ENCODE measurements at regions not wholly inside any gene's neighbourhood (a gene's known extent, or its start where the extent isn't known, plus 50 kb on each side); places are given as distances from the start of the nearest gene placed in this dataset.

DNA sequence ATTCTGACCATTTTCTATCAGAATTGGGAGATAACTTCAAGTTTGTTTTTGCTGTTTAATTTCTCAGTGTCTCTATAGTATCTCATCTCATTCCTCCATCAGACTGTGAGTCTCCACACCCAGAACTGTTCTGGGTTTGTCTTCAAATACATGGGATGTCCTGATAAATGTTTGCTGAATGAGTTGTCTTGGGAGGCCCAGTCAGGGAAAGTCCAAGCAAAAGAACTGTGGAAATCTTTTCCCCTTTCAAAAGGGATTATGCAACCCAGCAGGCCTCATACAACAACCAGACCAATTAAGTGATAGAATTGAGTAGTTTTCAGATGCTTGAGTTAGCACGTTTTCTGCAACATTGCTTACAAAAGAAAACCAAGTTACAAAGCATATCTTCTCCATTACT is 324.4 kb downstream of the BRINP1 start:
- DNase-seq, result no peak
- H3K27me3 Mint-ChIP-seq, result no peaks in the 10 kb centered on the region

GRCh38 chr9:119047513-119048307 is 321.5 kb downstream of the BRINP1 start:
- Mint-ChIP-seq H3K4me3 (no peak overlapping the region), H3K27me3 (no peaks in the 10 kb centered on the region), H3K27ac (no peak overlapping the region), H3K9me3 (peaks cover 0 to 8% (median 6%) of the 10 kb centered on the region in 3 donors), H3K4me1 (no peaks in the 10 kb centered on the region), H3K36me3 (no peaks in the 10 kb centered on the region)
- H3K9me3 ChIP-seq, result no peaks in the 10 kb centered on the region
- no peaks in the 10 kb centered on the region for H3K27me3 ChIP-seq (replicated peaks in 1 of 2; ENCODE audit: control insufficient read depth in 2 of 2, extremely low read depth in 1 of 2, insufficient read depth in 2 of 2, low read length in 1 of 2)
- CTCF ChIA-PET, result no interaction called here
- POLR2A ChIA-PET, result no interaction called here
- H3K4me1 ChIP-seq (ENCODE audit: control insufficient read depth in 1 of 2, extremely low read depth in 1 of 2, insufficient read depth in 2 of 2, low read length in 2 of 2), result no peaks in the 10 kb centered on the region
- no peak overlapping the region for H3K27ac ChIP-seq (ENCODE audit: low read length)
- no peak overlapping the region for H3K4me3 ChIP-seq (ENCODE audit: control insufficient read depth in 1 of 2, extremely low read depth in 1 of 2, low read length in 1 of 2)
- ATAC-seq (replicated peaks in 1 of 4) (no peak), DNase-seq (no peak)
- WGBS (ENCODE audit: insufficient coverage), result no CpG with 5 or more reads among the region's 4 CpGs
- no peaks in the 10 kb centered on the region for H3K36me3 ChIP-seq (ENCODE audit: control insufficient read depth in 2 of 2, extremely low read depth in 1 of 2, insufficient read depth in 1 of 2, low read length in 1 of 2)

More for the DNA sequence above, 324.4 kb downstream of the BRINP1 start:
- CTCF ChIA-PET, result no interaction called here
- Histone ChIP-seq H3K9me3 (no peaks in the 10 kb centered on the region), H3K27ac (ENCODE audit: low read length) (no peak overlapping the region), H3K27me3 (replicated peaks in 1 of 2; ENCODE audit: control insufficient read depth in 2 of 2, extremely low read depth in 1 of 2, insufficient read depth in 2 of 2, low read length in 1 of 2) (peaks cover 0 to 2% of the 10 kb centered on the region in 2 experiments), H3K36me3 (ENCODE audit: control insufficient read depth in 2 of 2, extremely low read depth in 1 of 2, insufficient read depth in 1 of 2, low read length in 1 of 2) (no peaks in the 10 kb centered on the region), H3K4me1 (ENCODE audit: control insufficient read depth in 1 of 2, extremely low read depth in 1 of 2, insufficient read depth in 2 of 2, low read length in 2 of 2) (no peaks in the 10 kb centered on the region), H3K4me3 (ENCODE audit: control insufficient read depth in 1 of 2, extremely low read depth in 1 of 2, low read length in 1 of 2) (no peak overlapping the region)
- no peak for ATAC-seq (replicated peaks in 1 of 4)
- peaks cover 0 to 4% (median 4%) of the 10 kb centered on the region in 3 donors for H3K9me3 Mint-ChIP-seq
- no peak overlapping the region for H3K27ac Mint-ChIP-seq
- no peaks in the 10 kb centered on the region for H3K4me1 Mint-ChIP-seq
- POLR2A ChIA-PET, result no interaction called here
- no CpG with 5 or more reads among the region's 1 CpG for WGBS (ENCODE audit: insufficient coverage)
- no peaks in the 10 kb centered on the region for H3K36me3 Mint-ChIP-seq
- H3K4me3 Mint-ChIP-seq, result no peak overlapping the region

DNA sequence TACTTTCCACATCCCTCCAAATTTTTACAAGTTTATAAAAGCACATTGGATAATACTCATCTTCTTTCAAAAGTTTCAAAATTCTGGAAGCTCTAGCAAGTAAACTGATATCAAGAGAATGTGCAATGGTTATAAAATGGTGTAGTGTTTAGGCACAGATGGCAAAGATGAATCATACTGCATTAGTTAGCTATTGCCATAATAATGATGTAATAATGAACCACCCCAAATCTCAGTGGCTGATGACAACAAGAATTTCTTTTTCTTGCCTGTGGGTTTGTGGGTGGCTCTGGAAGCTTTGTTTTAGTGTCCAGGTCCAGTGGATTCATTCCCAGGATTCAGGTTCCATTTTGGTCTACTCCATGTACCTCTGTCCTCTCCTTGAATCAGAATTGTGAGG is 319.0 kb downstream of the BRINP1 start:
- H3K4me3 Mint-ChIP-seq, result no peak overlapping the region
- no peak for DNase-seq
- peaks cover 0 to 9% (median 6%) of the 10 kb centered on the region in 3 donors for H3K9me3 Mint-ChIP-seq
- H3K27ac Mint-ChIP-seq, result no peak overlapping the region
- no peak for ATAC-seq (replicated peaks in 1 of 4)
- no peaks in the 10 kb centered on the region for H3K27me3 Mint-ChIP-seq
- Histone ChIP-seq H3K27me3 (replicated peaks in 1 of 2; ENCODE audit: control insufficient read depth in 2 of 2, extremely low read depth in 1 of 2, insufficient read depth in 2 of 2, low read length in 1 of 2) (no peaks in the 10 kb centered on the region), H3K4me3 (ENCODE audit: control insufficient read depth in 1 of 2, extremely low read depth in 1 of 2, low read length in 1 of 2) (no peak overlapping the region), H3K4me1 (ENCODE audit: control insufficient read depth in 1 of 2, extremely low read depth in 1 of 2, insufficient read depth in 2 of 2, low read length in 2 of 2) (no peaks in the 10 kb centered on the region), H3K36me3 (ENCODE audit: control insufficient read depth in 2 of 2, extremely low read depth in 1 of 2, insufficient read depth in 1 of 2, low read length in 1 of 2) (no peaks in the 10 kb centered on the region), H3K9me3 (no peaks in the 10 kb centered on the region), H3K27ac (ENCODE audit: low read length) (no peak overlapping the region)
- H3K4me1 Mint-ChIP-seq, result no peaks in the 10 kb centered on the region
- ChIA-PET CTCF (no interaction called here), POLR2A (no interaction called here)
- H3K36me3 Mint-ChIP-seq, result no peaks in the 10 kb centered on the region

DNA sequence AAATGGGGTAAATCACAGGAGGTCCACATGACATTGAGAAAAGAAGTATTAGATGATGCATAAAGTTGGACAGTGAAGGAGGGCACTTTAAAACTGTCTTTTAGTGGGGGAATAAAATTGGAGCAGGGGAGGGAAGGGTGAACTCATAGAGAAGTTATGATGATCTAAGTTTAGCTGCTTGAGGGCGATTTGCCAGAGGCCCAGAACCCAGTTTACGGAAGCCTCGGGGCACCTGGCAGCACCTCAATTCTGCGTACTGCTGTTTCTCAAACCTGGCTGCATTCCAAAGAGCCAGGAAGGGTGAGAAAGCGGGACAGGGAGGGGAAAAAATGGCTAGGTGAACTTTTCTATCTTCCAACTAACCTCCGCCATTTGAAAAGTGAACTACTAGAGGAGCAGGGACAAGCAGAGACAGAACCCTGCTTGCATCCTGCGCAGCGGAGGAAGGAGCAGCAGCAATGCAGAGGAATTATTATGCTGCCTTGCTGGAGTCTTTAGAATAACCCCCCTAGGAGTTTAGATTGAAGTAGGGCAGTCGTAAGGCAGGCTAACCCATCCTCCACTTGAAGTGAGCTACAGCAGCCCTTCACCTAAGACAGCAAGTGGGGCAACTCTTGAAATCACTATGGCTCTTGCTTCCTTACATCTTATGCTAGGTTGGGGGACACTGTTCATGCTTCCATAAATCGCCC is 316.8 kb downstream of the BRINP1 start:
- POLR2A ChIA-PET, result no interaction called here
- ATAC-seq (replicated peaks in 1 of 4) (no peak), DNase-seq (no peak)
- Mint-ChIP-seq H3K27ac (no peak overlapping the region), H3K4me1 (no peaks in the 10 kb centered on the region), H3K27me3 (no peaks in the 10 kb centered on the region), H3K9me3 (peaks cover 2 to 9% (median 9%) of the 10 kb centered on the region in 3 donors), H3K36me3 (no peaks in the 10 kb centered on the region), H3K4me3 (no peak overlapping the region)
- Histone ChIP-seq H3K9me3 (no peaks in the 10 kb centered on the region), H3K27me3 (replicated peaks in 1 of 2; ENCODE audit: control insufficient read depth in 2 of 2, extremely low read depth in 1 of 2, insufficient read depth in 2 of 2, low read length in 1 of 2) (no peaks in the 10 kb centered on the region), H3K36me3 (ENCODE audit: control insufficient read depth in 2 of 2, extremely low read depth in 1 of 2, insufficient read depth in 1 of 2, low read length in 1 of 2) (no peaks in the 10 kb centered on the region), H3K27ac (ENCODE audit: low read length) (no peak overlapping the region), H3K4me1 (ENCODE audit: control insufficient read depth in 1 of 2, extremely low read depth in 1 of 2, insufficient read depth in 2 of 2, low read length in 2 of 2) (no peaks in the 10 kb centered on the region), H3K4me3 (ENCODE audit: control insufficient read depth in 1 of 2, extremely low read depth in 1 of 2, low read length in 1 of 2) (no peak overlapping the region)
- CTCF ChIA-PET, result no interaction called here
- WGBS (ENCODE audit: insufficient coverage), result 68% methylated on average over 4 of the region's 10 CpGs

GRCh38 chr9:119053070-119053469 is 316.2 kb downstream of the BRINP1 start:
- POLR2A ChIA-PET, result no interaction called here
- H3K4me3 Mint-ChIP-seq, result no peak overlapping the region

DNA sequence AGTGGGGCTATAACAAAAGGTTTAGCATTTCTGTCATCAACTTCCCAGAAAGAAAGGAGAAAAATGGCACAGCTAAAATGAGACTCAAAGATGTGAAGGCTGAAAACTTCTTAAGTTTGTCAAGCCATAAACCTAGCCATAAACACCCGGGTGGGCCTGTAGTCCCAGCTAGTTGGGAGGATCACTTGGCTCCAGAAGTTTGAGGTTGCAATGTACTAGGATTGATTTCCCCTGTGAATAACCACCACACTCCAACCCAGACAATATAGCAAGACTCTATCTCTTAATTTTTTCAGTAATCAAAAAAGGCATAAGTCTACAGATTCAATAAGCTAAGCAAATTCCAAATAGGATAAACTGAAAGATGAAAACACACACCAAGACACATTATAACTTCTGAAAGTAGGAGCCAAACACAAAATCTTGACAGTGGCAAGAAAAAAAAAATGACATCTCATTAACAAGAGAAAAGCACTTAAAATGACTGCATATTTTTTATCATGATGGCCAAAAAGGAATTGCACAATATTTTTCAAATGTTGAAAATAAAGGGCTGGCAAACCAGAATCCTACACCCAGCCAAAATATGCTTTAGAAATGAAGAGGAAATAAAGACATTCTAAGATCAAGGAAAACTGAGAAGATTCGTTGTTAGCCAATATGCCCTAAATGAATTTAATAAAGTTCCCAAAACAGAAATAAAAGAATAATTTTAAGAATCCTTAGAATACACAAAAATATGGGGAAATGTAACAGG is 308.4 kb downstream of the BRINP1 start:
- WGBS (ENCODE audit: insufficient coverage), result no CpG with 5 or more reads among the region's 2 CpGs
- H3K27ac Mint-ChIP-seq, result no peak overlapping the region

More at GRCh38 chr9:119053070-119053469, 316.2 kb downstream of the BRINP1 start:
- CTCF ChIA-PET, result no interaction called here
- no peaks in the 10 kb centered on the region for H3K4me1 ChIP-seq (ENCODE audit: control insufficient read depth in 1 of 2, extremely low read depth in 1 of 2, insufficient read depth in 2 of 2, low read length in 2 of 2)
- no peaks in the 10 kb centered on the region for H3K27me3 Mint-ChIP-seq
- no peaks in the 10 kb centered on the region for H3K36me3 Mint-ChIP-seq
- no peaks in the 10 kb centered on the region for H3K36me3 ChIP-seq (ENCODE audit: control insufficient read depth in 2 of 2, extremely low read depth in 1 of 2, insufficient read depth in 1 of 2, low read length in 1 of 2)
- H3K27ac ChIP-seq (ENCODE audit: low read length), result no peak overlapping the region
- no peak for ATAC-seq (replicated peaks in 1 of 4)
- H3K27ac Mint-ChIP-seq, result no peak overlapping the region
- H3K27me3 ChIP-seq (replicated peaks in 1 of 2; ENCODE audit: control insufficient read depth in 2 of 2, extremely low read depth in 1 of 2, insufficient read depth in 2 of 2, low read length in 1 of 2), result no peaks in the 10 kb centered on the region
- DNase-seq, result no peak
- H3K4me3 ChIP-seq (ENCODE audit: control insufficient read depth in 1 of 2, extremely low read depth in 1 of 2, low read length in 1 of 2), result no peak overlapping the region
- no peaks in the 10 kb centered on the region for H3K9me3 ChIP-seq
- peaks cover 2 to 9% (median 9%) of the 10 kb centered on the region in 3 donors for H3K9me3 Mint-ChIP-seq
- WGBS (ENCODE audit: insufficient coverage), result no CpG with 5 or more reads among the region's 1 CpG
- H3K4me1 Mint-ChIP-seq, result no peaks in the 10 kb centered on the region

More for the DNA sequence above, 308.4 kb downstream of the BRINP1 start:
- Histone ChIP-seq H3K4me3 (ENCODE audit: control insufficient read depth in 1 of 2, extremely low read depth in 1 of 2, low read length in 1 of 2) (no peak overlapping the region), H3K27ac (ENCODE audit: low read length) (no peak overlapping the region), H3K4me1 (ENCODE audit: control insufficient read depth in 1 of 2, extremely low read depth in 1 of 2, insufficient read depth in 2 of 2, low read length in 2 of 2) (no peaks in the 10 kb centered on the region), H3K9me3 (no peaks in the 10 kb centered on the region), H3K27me3 (replicated peaks in 1 of 2; ENCODE audit: control insufficient read depth in 2 of 2, extremely low read depth in 1 of 2, insufficient read depth in 2 of 2, low read length in 1 of 2) (no peaks in the 10 kb centered on the region), H3K36me3 (ENCODE audit: control insufficient read depth in 2 of 2, extremely low read depth in 1 of 2, insufficient read depth in 1 of 2, low read length in 1 of 2) (no peaks in the 10 kb centered on the region)
- Mint-ChIP-seq H3K36me3 (no peaks in the 10 kb centered on the region), H3K9me3 (peaks cover 0 to 21% (median 8%) of the 10 kb centered on the region in 3 donors), H3K4me1 (no peaks in the 10 kb centered on the region), H3K27me3 (no peaks in the 10 kb centered on the region), H3K4me3 (no peak overlapping the region)
- DNase-seq (no peak), ATAC-seq (replicated peaks in 1 of 4) (no peak)
- CTCF ChIA-PET, result no interaction called here
- POLR2A ChIA-PET, result no interaction called here

Data from T-cell (primary cell).